Epithelial cell of esophagus (primary cell): ENCODE measurements at regions not wholly inside any gene's neighbourhood (a gene's known extent, or its start where the extent isn't known, plus 50 kb on each side); places are given as distances from the start of the nearest gene placed in this dataset.

Experiments
- DNase-seq: peaks from one replicate; pipeline ENCODE4 v3.0.0; 2010; ENCODE audit warnings: low read depth
- H3K4me3 ChIP-seq: 2 replicates; pipeline ENCODE4 v1.5.1; 2011; ENCODE audit warnings: mild to moderate bottlenecking, low read length, control low read depth
- CTCF ChIP-seq: IDR thresholded peaks from 2 replicates; pipeline ENCODE4 v1.5.1; 2011; ENCODE audit warnings: low read depth, mild to moderate bottlenecking, low read length, control low read depth, inconsistent platforms; ENCODE audit not compliant: insufficient read depth; ENCODE audit errors: missing control alignments

- DNase-seq: no peak
- no peak overlapping the region for H3K4me3 ChIP-seq
- no peak for TF ChIP-seq CTCF
Measured at GRCh38 chr21:24844671-24845070, 762.6 kb downstream of the MRPL39 start.

- no peak for DNase-seq
- H3K4me3 ChIP-seq: no peak overlapping the region
- TF ChIP-seq CTCF: no peak
Measured at GRCh38 chr21:24840287-24840686, 767.0 kb downstream of the MRPL39 start.

- no peak for DNase-seq
- TF ChIP-seq CTCF: no peak
- H3K4me3 ChIP-seq: no peak overlapping the region
Measured at GRCh38 chr21:24832961-24833360, 774.3 kb downstream of the MRPL39 start.

- TF ChIP-seq CTCF: no peak
- H3K4me3 ChIP-seq: no peak overlapping the region
- DNase-seq: no peak
Measured at GRCh38 chr21:24829397-24829796, 777.9 kb downstream of the MRPL39 start.

- no peak for DNase-seq
- no peak for TF ChIP-seq CTCF
- no peak overlapping the region for H3K4me3 ChIP-seq
Measured at GRCh38 chr21:24826822-24827221, 780.5 kb downstream of the MRPL39 start.

GRCh38 chr21:24825348-24825747 lies 781.9 kb downstream of the MRPL39 start:
- no peak for TF ChIP-seq CTCF
- DNase-seq: no peak
- H3K4me3 ChIP-seq: no peak overlapping the region

GRCh38 chr21:24824209-24824608 lies 783.1 kb downstream of the MRPL39 start:
- no peak for DNase-seq
- TF ChIP-seq CTCF: no peak
- H3K4me3 ChIP-seq: no peak overlapping the region
